ENCODE measurements at regions not wholly inside any gene's neighbourhood (a gene's known extent, or its start where the extent isn't known, plus 50 kb on each side); places are given as distances from the start of the nearest gene placed in this dataset.

- DNase-seq = no peak
Observed at GRCh38 chr18:29008809-29009208, 831.9 kb upstream of the CDH2 start.

- DNase-seq = no peak
Observed at GRCh38 chr18:29007986-29008654, 831.2 kb upstream of the CDH2 start.

GRCh38 chr18:29004921-29005320 lies 828.0 kb upstream of the CDH2 start:
- DNase-seq = no peak

GRCh38 chr18:29003194-29003593 lies 826.3 kb upstream of the CDH2 start:
- no peak for DNase-seq

GRCh38 chr18:29002747-29003146 lies 825.8 kb upstream of the CDH2 start:
- no peak for DNase-seq

- DNase-seq = no peak
Observed at GRCh38 chr18:28999726-29000125, 822.8 kb upstream of the CDH2 start.

GRCh38 chr18:28995319-28995718 lies 818.4 kb upstream of the CDH2 start:
- no peak for DNase-seq

GRCh38 chr18:28984731-28985130 lies 807.8 kb upstream of the CDH2 start:
- DNase-seq = no peak

GRCh38 chr18:28974504-28974903 lies 797.6 kb upstream of the CDH2 start:
- DNase-seq = no peak

GRCh38 chr18:28973324-28973723 lies 796.4 kb upstream of the CDH2 start:
- DNase-seq = no peak

- no peak for DNase-seq
Observed at GRCh38 chr18:28972333-28972907, 795.5 kb upstream of the CDH2 start.

- DNase-seq = no peak
Observed at GRCh38 chr18:28963481-28963880, 786.6 kb upstream of the CDH2 start.

- no peak for DNase-seq
Observed at GRCh38 chr18:28961669-28962228, 784.8 kb upstream of the CDH2 start.

- no peak for DNase-seq
Observed at GRCh38 chr18:28960146-28960545, 783.2 kb upstream of the CDH2 start.

GRCh38 chr18:28952339-28952738 lies 775.4 kb upstream of the CDH2 start:
- no peak for DNase-seq

GRCh38 chr18:28947900-28948299 lies 771.0 kb upstream of the CDH2 start:
- no peak for DNase-seq

- DNase-seq = no peak
Observed at GRCh38 chr18:28946471-28946870, 769.5 kb upstream of the CDH2 start.

GRCh38 chr18:28922936-28923335 lies 746.0 kb upstream of the CDH2 start:
- no peak for DNase-seq

- DNase-seq = no peak
Observed at GRCh38 chr18:28916456-28916855, 739.5 kb upstream of the CDH2 start.

GRCh38 chr18:28905509-28905908 lies 728.6 kb upstream of the CDH2 start:
- no peak for DNase-seq

GRCh38 chr18:28904789-28905364 lies 727.9 kb upstream of the CDH2 start:
- no peak for DNase-seq

- DNase-seq = no peak
Observed at GRCh38 chr18:28903306-28903705, 726.4 kb upstream of the CDH2 start.

GRCh38 chr18:28890791-28891190 lies 713.9 kb upstream of the CDH2 start:
- no peak for DNase-seq

GRCh38 chr18:28884304-28884703 lies 707.4 kb upstream of the CDH2 start:
- DNase-seq = no peak
